ENCODE measurements at regions not wholly inside any gene's neighbourhood (a gene's known extent, or its start where the extent isn't known, plus 50 kb on each side); places are given as distances from the start of the nearest gene placed in this dataset.

DNA sequence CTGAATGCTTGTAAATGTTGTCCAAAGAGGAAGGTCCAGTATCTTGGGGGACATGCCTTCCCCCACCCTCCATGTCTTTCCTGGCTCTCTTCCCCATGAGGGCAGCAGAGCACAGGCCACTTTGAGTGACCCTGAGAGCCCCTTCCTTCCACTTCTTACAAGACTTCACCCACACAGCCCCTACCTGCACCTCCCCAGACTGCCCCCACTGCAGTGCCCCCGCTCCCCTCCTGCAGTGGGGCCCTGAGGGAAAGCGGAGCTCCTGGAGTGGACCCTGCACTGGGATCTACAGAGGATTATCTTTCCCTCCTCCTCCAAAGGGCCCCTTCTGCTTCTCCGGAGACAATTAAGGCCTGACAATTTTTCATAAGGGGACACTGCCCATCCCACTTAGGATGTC is 326.8 kb downstream of the TCERG1L start:
- Histone ChIP-seq H3K18ac (ENCODE audit: insufficient read length, low read depth, low read length) (no peak overlapping the region), H2BK12ac (ENCODE audit: insufficient read length, low read depth, low read length) (no peak overlapping the region), H2BK15ac (ENCODE audit: low read depth, low read length) (no peak overlapping the region), H3K4me1 (ENCODE audit: insufficient read depth, low read length) (no peaks in the 10 kb centered on the region), H3K14ac (ENCODE audit: insufficient read depth, low read length) (no peak overlapping the region), H3K27me3 (ENCODE audit: insufficient read depth, low read length) (no peaks in the 10 kb centered on the region), H2BK120ac (ENCODE audit: low read depth, low read length, poor library complexity, severe bottlenecking) (no peak overlapping the region), H3K79me2 (ENCODE audit: insufficient read depth, low read length) (no peaks in the 10 kb centered on the region), H4K8ac (replicated peaks; ENCODE audit: insufficient read length, low read depth, low read length) (no peak overlapping the region), H2BK20ac (ENCODE audit: low read depth, low read length, poor library complexity, severe bottlenecking) (no peak overlapping the region), H3T11ph (ENCODE audit: low read length) (no peak overlapping the region), H3K4ac (ENCODE audit: low read depth, low read length) (no peak overlapping the region), H2AFZ (ENCODE audit: low read length) (no peak overlapping the region), H3K23ac (ENCODE audit: insufficient read length, low read depth, low read length) (no peak overlapping the region), H3K9me3 (ENCODE audit: control insufficient read depth, low read depth, low read length) (no peaks in the 10 kb centered on the region), H2AK5ac (ENCODE audit: insufficient read length, low read length) (no peak overlapping the region), H3K79me1 (ENCODE audit: insufficient read depth, low read depth, low read length, poor library complexity, severe bottlenecking) (no peaks in the 10 kb centered on the region), H3K23me2 (ENCODE audit: insufficient read length, low read depth, low read length, poor library complexity, severe bottlenecking) (no peaks in the 10 kb centered on the region), H3K9ac (ENCODE audit: extremely low read depth, insufficient read length, low read length) (no peak overlapping the region), H4K5ac (ENCODE audit: insufficient read length, low read depth, low read length) (no peak overlapping the region), H3K27ac (ENCODE audit: insufficient read length, low read depth, low read length) (no peak overlapping the region), H3K56ac (ENCODE audit: insufficient read length, low read depth, low read length) (no peak overlapping the region), H2BK5ac (ENCODE audit: insufficient read length, low read length) (no peak overlapping the region), H4K91ac (ENCODE audit: insufficient read length, low read depth, low read length) (no peak overlapping the region), H3K4me2 (ENCODE audit: insufficient read depth, insufficient read length, low read length) (no peak overlapping the region), H4K20me1 (ENCODE audit: control insufficient read depth, insufficient read depth, insufficient read length) (no peaks in the 10 kb centered on the region)
- TF ChIP-seq, protein P1, sequence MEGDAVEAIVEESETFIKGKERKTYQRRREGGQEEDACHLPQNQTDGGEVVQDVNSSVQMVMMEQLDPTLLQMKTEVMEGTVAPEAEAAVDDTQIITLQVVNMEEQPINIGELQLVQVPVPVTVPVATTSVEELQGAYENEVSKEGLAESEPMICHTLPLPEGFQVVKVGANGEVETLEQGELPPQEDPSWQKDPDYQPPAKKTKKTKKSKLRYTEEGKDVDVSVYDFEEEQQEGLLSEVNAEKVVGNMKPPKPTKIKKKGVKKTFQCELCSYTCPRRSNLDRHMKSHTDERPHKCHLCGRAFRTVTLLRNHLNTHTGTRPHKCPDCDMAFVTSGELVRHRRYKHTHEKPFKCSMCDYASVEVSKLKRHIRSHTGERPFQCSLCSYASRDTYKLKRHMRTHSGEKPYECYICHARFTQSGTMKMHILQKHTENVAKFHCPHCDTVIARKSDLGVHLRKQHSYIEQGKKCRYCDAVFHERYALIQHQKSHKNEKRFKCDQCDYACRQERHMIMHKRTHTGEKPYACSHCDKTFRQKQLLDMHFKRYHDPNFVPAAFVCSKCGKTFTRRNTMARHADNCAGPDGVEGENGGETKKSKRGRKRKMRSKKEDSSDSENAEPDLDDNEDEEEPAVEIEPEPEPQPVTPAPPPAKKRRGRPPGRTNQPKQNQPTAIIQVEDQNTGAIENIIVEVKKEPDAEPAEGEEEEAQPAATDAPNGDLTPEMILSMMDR (conservative IDR thresholded peaks at IDR 0.05), result no peak
- Mint-ChIP-seq H3K27ac (no peak overlapping the region), H3K4me3 (no peak overlapping the region), H3K36me3 (ENCODE audit: insufficient read depth in 1 of 3, low read depth in 3 of 3) (peaks cover 0 to 18% (median 12%) of the 10 kb centered on the region in 3 experiments; a peak in 6 of 7 replicates), H3K4me1 (peaks cover 0 to 3% of the 10 kb centered on the region in 2 experiments; a peak in 1 of 4 replicates), H3K9me3 (peaks cover 13 to 23% of the 10 kb centered on the region in 2 experiments), H3K27me3 (ENCODE audit: low read depth) (no peaks in the 10 kb centered on the region; the same call in none of the 2 replicates)
- DNase-seq, result no peak
- no CpG with 5 or more reads among the region's 3 CpGs for WGBS (ENCODE audit: extremely low coverage, insufficient read length, low lambda C conversion rate)

Measured in H9 (cell line).